Stimulated activated CD8-positive, alpha-beta memory T cell treated with anti-CD3 and anti-CD28 coated beads, Interleukin-12 subunit alpha, Interleukin-12 subunit beta, amount 100 ng/mL, for 1 hour (primary cell): ENCODE measurements at regions not wholly inside any gene's neighbourhood (a gene's known extent, or its start where the extent isn't known, plus 50 kb on each side); places are given as distances from the start of the nearest gene placed in this dataset.

Experiments
- DNase-seq: peaks from one replicate; pipeline ENCODE4 v3.0.0-alpha.2; 2020; ENCODE audit warnings: low read depth

DNA sequence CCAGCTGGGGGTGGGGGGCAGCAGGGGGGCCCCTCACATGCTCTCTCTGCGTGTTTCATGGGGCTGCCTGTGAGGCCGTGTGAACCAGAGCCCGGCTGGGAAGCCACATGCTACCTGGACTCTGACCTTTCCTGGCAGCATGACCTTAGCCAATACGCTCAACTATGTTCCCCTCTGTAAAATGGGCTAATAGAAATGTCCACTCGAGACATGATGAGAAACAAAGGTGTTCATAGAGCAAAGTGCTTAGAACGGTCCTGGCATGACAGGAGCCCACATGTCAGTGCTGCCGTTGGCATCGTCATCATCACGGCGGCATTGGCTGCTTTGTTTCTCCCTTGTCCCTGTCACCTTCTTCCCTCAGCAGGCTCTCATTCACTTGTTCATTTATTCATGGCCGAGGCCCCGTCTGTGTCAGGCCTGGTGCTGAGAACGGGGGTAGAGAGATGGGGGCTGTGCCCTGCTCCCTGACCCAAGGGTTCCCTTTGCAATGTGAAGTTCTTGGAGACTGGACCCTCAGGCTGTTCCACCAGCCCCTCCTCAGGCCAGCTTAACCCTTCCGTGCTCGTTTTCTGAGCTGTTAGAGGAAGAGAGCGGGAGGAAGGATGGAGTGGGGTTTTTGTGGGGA lies 291.4 kb downstream of the SEC14L1 start:
- DNase-seq, result no peak

- DNase-seq, result no peak
Observed at GRCh38 chr17:77432742-77433141, 292.0 kb downstream of the SEC14L1 start.

- no peak for DNase-seq
Observed at GRCh38 chr17:77433385-77434135, 292.8 kb downstream of the SEC14L1 start.

DNA sequence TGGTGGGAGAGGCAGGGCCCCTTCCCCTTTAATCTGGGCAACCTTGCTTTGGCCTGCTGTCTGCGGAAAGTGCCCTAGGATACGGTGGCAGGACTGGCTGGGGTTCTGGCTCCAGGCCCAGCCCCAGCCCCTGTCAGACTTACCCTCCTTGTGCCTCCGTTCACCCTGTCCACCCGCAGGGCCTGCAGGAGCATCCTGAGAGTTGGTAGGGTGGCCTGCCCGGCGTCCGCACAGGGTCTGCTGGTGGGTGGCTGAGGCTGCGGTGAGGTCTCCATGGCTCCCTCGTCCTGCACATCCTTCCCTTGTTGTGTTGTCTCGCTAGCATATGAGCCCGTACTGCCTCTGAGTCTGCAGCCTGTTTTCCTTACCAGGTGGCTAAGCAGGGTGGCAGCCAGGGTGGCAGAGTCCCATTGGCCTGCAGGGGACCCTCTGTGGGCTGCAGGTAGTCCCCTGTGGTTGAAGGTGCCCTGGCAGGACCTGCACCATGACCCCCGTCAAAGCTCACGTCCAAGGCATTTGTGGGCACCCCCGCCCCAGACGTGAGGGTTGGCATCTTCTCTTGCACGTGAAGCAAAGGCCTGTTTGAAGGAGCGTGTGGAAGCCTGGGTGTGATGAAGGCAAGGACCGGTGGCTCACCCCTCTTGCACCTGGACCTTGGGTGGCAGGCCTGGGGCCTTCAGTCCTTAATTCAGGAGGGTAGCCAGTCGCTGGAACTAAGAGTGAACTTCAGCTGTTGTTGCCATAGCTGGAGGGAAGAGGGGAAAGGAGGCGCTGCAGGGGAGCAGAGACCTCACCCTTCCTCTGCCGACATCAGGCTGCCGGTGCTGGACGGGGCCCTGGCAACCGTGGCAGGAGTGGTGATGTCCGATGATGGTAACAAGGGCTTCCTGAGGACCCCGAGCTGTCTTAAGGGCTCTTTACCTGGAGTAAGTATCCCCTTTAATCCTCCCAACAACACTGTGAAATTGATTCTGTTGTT lies 293.7 kb downstream of the SEC14L1 start:
- no peak for DNase-seq

- no peak for DNase-seq
Observed at GRCh38 chr17:77435272-77436057, 294.7 kb downstream of the SEC14L1 start.

DNA sequence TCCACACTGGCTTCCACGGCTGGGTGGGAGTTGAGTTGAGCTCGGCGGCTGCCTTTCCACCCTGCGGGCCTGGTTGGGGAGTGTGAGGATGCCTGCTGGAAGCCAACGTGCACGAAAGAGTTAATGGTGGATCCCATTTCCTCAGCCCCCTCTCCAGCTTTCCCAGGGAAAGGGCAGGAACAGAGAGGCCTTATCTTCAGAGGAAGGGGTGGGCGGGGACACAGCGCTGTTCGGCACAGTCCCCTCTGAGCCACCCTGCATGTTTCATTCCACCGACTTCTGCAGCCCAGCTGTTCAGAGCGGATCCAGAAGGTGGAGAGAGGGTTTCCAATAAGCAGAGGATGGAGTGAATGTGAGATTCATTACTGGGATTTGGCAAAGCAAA lies 295.3 kb downstream of the SEC14L1 start:
- DNase-seq, result no peak

- DNase-seq, result no peak
Observed at GRCh38 chr17:77436481-77436880, 295.7 kb downstream of the SEC14L1 start.

GRCh38 chr17:77437017-77437416 lies 296.2 kb downstream of the SEC14L1 start:
- no peak for DNase-seq

GRCh38 chr17:77437747-77438146 lies 297.0 kb downstream of the SEC14L1 start:
- DNase-seq, result no peak

GRCh38 chr17:77438241-77439188 lies 297.7 kb downstream of the SEC14L1 start:
- no peak for DNase-seq

GRCh38 chr17:77439189-77440018 lies 298.6 kb downstream of the SEC14L1 start:
- no peak for DNase-seq

GRCh38 chr17:77440560-77440981 lies 299.8 kb downstream of the SEC14L1 start:
- no peak for DNase-seq

DNA sequence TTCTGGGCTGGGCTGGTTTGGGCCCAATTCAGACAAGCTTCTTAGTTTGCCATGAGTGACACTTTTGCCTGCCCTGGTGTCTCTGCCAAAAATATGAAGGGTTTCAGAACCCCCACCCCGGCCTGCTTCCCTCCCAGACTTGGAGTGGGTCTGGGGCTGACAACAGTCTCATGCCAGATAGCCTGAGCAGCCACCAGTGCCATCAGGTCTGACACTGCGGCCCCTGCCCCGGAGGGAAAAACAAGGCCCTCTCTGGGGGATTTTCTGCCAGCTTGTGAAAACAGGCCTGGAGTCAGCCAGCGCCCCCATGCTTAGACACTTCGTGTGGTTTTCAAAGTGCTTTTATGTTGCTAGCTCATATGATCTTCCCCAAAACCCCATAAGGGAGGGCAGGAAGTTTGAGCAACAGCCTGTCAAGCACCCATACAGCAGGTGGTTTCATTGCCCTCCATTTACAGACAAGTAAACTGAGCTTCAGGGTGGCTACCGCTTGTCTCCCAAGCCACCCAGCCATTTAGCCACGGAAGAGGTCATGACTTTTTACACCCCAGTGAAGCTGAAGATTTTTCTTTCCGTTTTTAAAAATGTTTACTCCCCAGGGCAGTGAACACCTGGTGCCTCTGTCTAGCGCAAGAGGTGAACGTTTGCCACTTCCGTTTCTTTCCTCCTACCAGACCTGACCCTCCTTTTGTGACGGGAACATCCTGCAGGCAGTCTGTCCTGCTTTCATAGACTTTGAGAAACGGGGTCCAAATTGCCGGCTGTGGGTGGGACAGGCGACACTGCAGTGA lies 300.6 kb downstream of the SEC14L1 start:
- DNase-seq, result peak; percentile 54

- no peak for DNase-seq
Observed at GRCh38 chr17:77441940-77442339, 301.2 kb downstream of the SEC14L1 start.

- DNase-seq, result no peak
Observed at GRCh38 chr17:77442976-77443747, 302.4 kb downstream of the SEC14L1 start.

DNA sequence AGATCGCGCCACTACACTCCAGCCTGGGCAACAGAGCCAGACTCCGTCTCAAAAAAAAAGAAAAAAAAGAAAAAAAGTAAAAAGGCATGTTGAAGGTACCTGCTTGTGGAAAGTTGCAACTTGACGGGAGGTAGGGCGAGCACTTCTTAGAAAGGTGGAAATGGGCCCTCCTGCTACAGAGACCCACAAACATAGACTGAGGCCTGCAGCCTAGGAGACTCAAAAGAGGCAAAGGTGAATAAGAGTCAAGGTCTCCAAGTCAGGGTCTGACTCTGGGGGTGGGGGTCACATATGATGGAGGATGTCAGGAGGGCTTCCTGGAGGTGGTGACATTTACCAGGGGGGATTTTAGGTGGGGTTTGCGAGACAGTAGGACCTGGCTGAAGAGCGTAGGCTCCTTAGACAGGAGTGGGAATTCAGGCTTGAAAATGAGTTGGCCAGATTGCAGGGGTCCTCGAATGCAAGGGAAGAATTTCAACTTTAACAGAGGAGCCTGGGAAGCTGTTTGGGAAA lies 303.0 kb downstream of the SEC14L1 start:
- DNase-seq, result no peak

- no peak for DNase-seq
Observed at GRCh38 chr17:77444628-77444983, 303.8 kb downstream of the SEC14L1 start.
